ENCODE measurements at regions not wholly inside any gene's neighbourhood (a gene's known extent, or its start where the extent isn't known, plus 50 kb on each side); places are given as distances from the start of the nearest gene placed in this dataset.

GRCh38 chr7:115613836-115614235 lies 416.7 kb downstream of the TFEC start:
- Histone ChIP-seq H3K27me3 (replicated peaks in 1 of 4; ENCODE audit: control extremely low read depth in 1 of 4, control insufficient read depth in 3 of 4, insufficient read depth in 4 of 4, low read length in 3 of 4) (no peaks in the 10 kb centered on the region), H3K9me3 (ENCODE audit: control extremely low read depth in 1 of 3, control insufficient read depth in 2 of 3, insufficient read depth in 1 of 3, low read length in 2 of 3) (no peaks in the 10 kb centered on the region), H3K79me2 (ENCODE audit: control insufficient read depth, insufficient read depth, low read length) (no peaks in the 10 kb centered on the region), H3K36me3 (replicated peaks in 1 of 2; ENCODE audit: control extremely low read depth in 1 of 2, control insufficient read depth in 1 of 2, extremely low read depth in 1 of 2, insufficient read depth in 2 of 2, low read length in 1 of 2) (no peaks in the 10 kb centered on the region), H3K4me1 (ENCODE audit: control insufficient read depth in 2 of 2, insufficient read depth in 2 of 2, low read length in 2 of 2) (no peaks in the 10 kb centered on the region), H3K9ac (ENCODE audit: low read length) (no peak overlapping the region), H4K20me1 (ENCODE audit: control insufficient read depth, insufficient read depth, low read length, poor library complexity, severe bottlenecking) (no peaks in the 10 kb centered on the region), H3K4me3 (ENCODE audit: control extremely low read depth in 1 of 5, extremely low read depth in 1 of 5, insufficient read depth in 1 of 5, low read depth in 2 of 5, low read length in 4 of 5) (no peak overlapping the region), H3K4me2 (replicated peaks; ENCODE audit: low read depth, low read length, poor library complexity, severe bottlenecking) (no peak overlapping the region), H3K27ac (ENCODE audit: low read length in 2 of 2) (no peak overlapping the region), H2AFZ (ENCODE audit: insufficient read depth, low read depth, low read length, poor library complexity, severe bottlenecking) (no peak overlapping the region)
- H3K27ac Mint-ChIP-seq, result no peak overlapping the region
- CTCF ChIA-PET, result no interaction called here
- ATAC-seq (ENCODE audit: low read depth), result no peak
- DNase-seq, result no peak
- WGBS (ENCODE audit: insufficient coverage), result 100% methylated on average over 3 of the region's 4 CpGs
- no peak overlapping the region for H3K4me3 Mint-ChIP-seq
- H3K27me3 Mint-ChIP-seq, result no peaks in the 10 kb centered on the region
- no peaks in the 10 kb centered on the region for H3K4me1 Mint-ChIP-seq
- no peaks in the 10 kb centered on the region for H3K9me3 Mint-ChIP-seq (ENCODE audit: insufficient read depth)
- TF ChIP-seq EZH2 (IDR thresholded peaks at IDR 0.05; ENCODE audit: borderline replicate concordance, insufficient read depth, low read depth, low read length, poor library complexity, severe bottlenecking) (no peak), CTCF (IDR thresholded peaks at IDR 0.05) (no peak)
- POLR2A ChIA-PET, result no interaction called here
- intact Hi-C loops (cut with micrococcal nuclease), result no loop called here

- Histone ChIP-seq H2AFZ (ENCODE audit: insufficient read depth, low read depth, low read length, poor library complexity, severe bottlenecking) (no peak overlapping the region), H3K4me1 (ENCODE audit: control insufficient read depth in 2 of 2, insufficient read depth in 2 of 2, low read length in 2 of 2) (no peaks in the 10 kb centered on the region), H3K27me3 (replicated peaks in 1 of 4; ENCODE audit: control extremely low read depth in 1 of 4, control insufficient read depth in 3 of 4, insufficient read depth in 4 of 4, low read length in 3 of 4) (no peaks in the 10 kb centered on the region), H3K36me3 (replicated peaks in 1 of 2; ENCODE audit: control extremely low read depth in 1 of 2, control insufficient read depth in 1 of 2, extremely low read depth in 1 of 2, insufficient read depth in 2 of 2, low read length in 1 of 2) (no peaks in the 10 kb centered on the region), H3K4me3 (ENCODE audit: control extremely low read depth in 1 of 5, extremely low read depth in 1 of 5, insufficient read depth in 1 of 5, low read depth in 2 of 5, low read length in 4 of 5) (no peak overlapping the region), H4K20me1 (ENCODE audit: control insufficient read depth, insufficient read depth, low read length, poor library complexity, severe bottlenecking) (no peaks in the 10 kb centered on the region), H3K9me3 (ENCODE audit: control extremely low read depth in 1 of 3, control insufficient read depth in 2 of 3, insufficient read depth in 1 of 3, low read length in 2 of 3) (no peaks in the 10 kb centered on the region), H3K9ac (ENCODE audit: low read length) (no peak overlapping the region), H3K79me2 (ENCODE audit: control insufficient read depth, insufficient read depth, low read length) (no peaks in the 10 kb centered on the region), H3K27ac (ENCODE audit: low read length in 2 of 2) (no peak overlapping the region), H3K4me2 (replicated peaks; ENCODE audit: low read depth, low read length, poor library complexity, severe bottlenecking) (no peak overlapping the region)
- Mint-ChIP-seq H3K27me3 (no peaks in the 10 kb centered on the region), H3K4me3 (no peak overlapping the region), H3K4me1 (no peaks in the 10 kb centered on the region), H3K27ac (no peak overlapping the region), H3K9me3 (ENCODE audit: insufficient read depth) (no peaks in the 10 kb centered on the region)
- ChIA-PET CTCF (no interaction called here), POLR2A (no interaction called here)
- intact Hi-C loops (cut with micrococcal nuclease), result no loop called here
- no peak for TF ChIP-seq CTCF (IDR thresholded peaks at IDR 0.05)
- no peak for TF ChIP-seq EZH2 (IDR thresholded peaks at IDR 0.05; ENCODE audit: borderline replicate concordance, insufficient read depth, low read depth, low read length, poor library complexity, severe bottlenecking)
- DNase-seq, result no peak
- WGBS (ENCODE audit: insufficient coverage), result 95% methylated on average over 8 of the region's 8 CpGs
- no peak for ATAC-seq (ENCODE audit: low read depth)
Measured at GRCh38 chr7:115603416-115603815, 427.1 kb downstream of the TFEC start.
